Ectodermal cell (in vitro differentiated cells): ENCODE measurements at regions not wholly inside any gene's neighbourhood (a gene's known extent, or its start where the extent isn't known, plus 50 kb on each side); places are given as distances from the start of the nearest gene placed in this dataset.

Experiments used
- H3K27ac ChIP-seq: 2 replicates; pipeline ENCODE4 v1.7.0; 2013; ENCODE audit warnings: mild to moderate bottlenecking, low read depth, low read length; ENCODE audit not compliant: insufficient read depth, poor library complexity, severe bottlenecking
- H3K27me3 ChIP-seq: 2 replicates; pipeline ENCODE4 v1.7.0; 2013; ENCODE audit warnings: mild to moderate bottlenecking, low read length; ENCODE audit not compliant: insufficient read depth, control insufficient read depth, poor library complexity, severe bottlenecking
- H3K36me3 ChIP-seq: one replicate; pipeline ENCODE4 v1.7.0; 2013; ENCODE audit warnings: low read length; ENCODE audit not compliant: control insufficient read depth, insufficient read depth
- H3K4me1 ChIP-seq: one replicate; pipeline ENCODE4 v1.7.0; 2013; ENCODE audit warnings: low read length; ENCODE audit not compliant: control insufficient read depth, insufficient read depth
- H3K4me3 ChIP-seq: 2 replicates; pipeline ENCODE4 v1.7.0; 2013; ENCODE audit warnings: low read depth, low read length, control low read depth; ENCODE audit not compliant: insufficient read depth
- H3K9me3 ChIP-seq: 2 replicates; pipeline ENCODE4 v1.7.0; 2013; ENCODE audit warnings: mild to moderate bottlenecking, low read length, moderate library complexity; ENCODE audit not compliant: control insufficient read depth
- whole genome bisulfite sequencing, 2 experiments: methylation state at CpG; one replicate each; pipeline ENCODE4 v1.1.7; 2013; ENCODE audit warnings: missing lambda C conversion rate in 2 of 2; 5-methylcytosine and 5-hydroxymethylcytosine counted together

GRCh38 chr18:46290440-46291020, 186.3 kb downstream of the HAUS1 start:
- no peaks in the 10 kb centered on the region for H3K36me3 ChIP-seq
- H3K9me3 ChIP-seq = no peaks in the 10 kb centered on the region
- H3K27ac ChIP-seq = no peak overlapping the region
- peaks cover 4% of the 10 kb centered on the region for H3K4me1 ChIP-seq
- no peaks in the 10 kb centered on the region for H3K27me3 ChIP-seq
- 86% methylated on average over 9 of the region's 9 CpGs for WGBS, 2 experiments
- no peak overlapping the region for H3K4me3 ChIP-seq

GRCh38 chr18:46291149-46291548, 187.0 kb downstream of the HAUS1 start:
- Histone ChIP-seq H3K9me3 (no peaks in the 10 kb centered on the region), H3K27me3 (no peaks in the 10 kb centered on the region), H3K27ac (no peak overlapping the region), H3K4me1 (peaks cover 4% of the 10 kb centered on the region), H3K36me3 (no peaks in the 10 kb centered on the region), H3K4me3 (no peak overlapping the region)
- 95 to 98% methylated on average over 4 of the region's 4 CpGs for WGBS, 2 experiments

- Histone ChIP-seq H3K27me3 (no peaks in the 10 kb centered on the region), H3K9me3 (no peaks in the 10 kb centered on the region), H3K27ac (no peak overlapping the region), H3K36me3 (no peaks in the 10 kb centered on the region), H3K4me1 (peaks cover 4% of the 10 kb centered on the region), H3K4me3 (no peak overlapping the region)
- WGBS, 2 experiments = 59 to 63% methylated on average over 5 of the region's 5 CpGs
Observed at GRCh38 chr18:46293742-46294181, 189.6 kb downstream of the HAUS1 start.

GRCh38 chr18:46294318-46294717, 190.1 kb downstream of the HAUS1 start:
- no peak overlapping the region for H3K4me3 ChIP-seq
- 91 to 96% methylated on average over 3 of the region's 3 CpGs for WGBS, 2 experiments
- H3K36me3 ChIP-seq = no peaks in the 10 kb centered on the region
- H3K27me3 ChIP-seq = no peaks in the 10 kb centered on the region
- H3K27ac ChIP-seq = no peak overlapping the region
- peaks cover 4% of the 10 kb centered on the region for H3K4me1 ChIP-seq
- no peaks in the 10 kb centered on the region for H3K9me3 ChIP-seq

GRCh38 chr18:46294751-46295150, 190.6 kb downstream of the HAUS1 start:
- Histone ChIP-seq H3K9me3 (no peaks in the 10 kb centered on the region), H3K27ac (no peak overlapping the region), H3K36me3 (no peaks in the 10 kb centered on the region), H3K4me1 (peaks cover 4% of the 10 kb centered on the region), H3K4me3 (no peak overlapping the region), H3K27me3 (no peaks in the 10 kb centered on the region)
- 94 to 97% methylated on average over 5 of the region's 5 CpGs for WGBS, 2 experiments

GRCh38 chr18:46295416-46295815, 191.2 kb downstream of the HAUS1 start:
- H3K36me3 ChIP-seq = no peaks in the 10 kb centered on the region
- H3K4me3 ChIP-seq = no peak overlapping the region
- H3K9me3 ChIP-seq = no peaks in the 10 kb centered on the region
- no peak overlapping the region for H3K27ac ChIP-seq
- no peaks in the 10 kb centered on the region for H3K27me3 ChIP-seq
- H3K4me1 ChIP-seq = peaks cover 4% of the 10 kb centered on the region
- WGBS, 2 experiments = 82 to 88% methylated on average over 7 of the region's 7 CpGs

GRCh38 chr18:46296656-46297055, 192.5 kb downstream of the HAUS1 start:
- no peak overlapping the region for H3K27ac ChIP-seq
- H3K4me3 ChIP-seq = no peak overlapping the region
- no peaks in the 10 kb centered on the region for H3K27me3 ChIP-seq
- no peaks in the 10 kb centered on the region for H3K9me3 ChIP-seq
- no peaks in the 10 kb centered on the region for H3K36me3 ChIP-seq
- WGBS, 2 experiments = 89 to 93% methylated on average over 4 of the region's 4 CpGs
- H3K4me1 ChIP-seq = peaks cover 8% of the 10 kb centered on the region

GRCh38 chr18:46297124-46297523, 192.9 kb downstream of the HAUS1 start:
- no peak overlapping the region for H3K27ac ChIP-seq
- H3K4me1 ChIP-seq = peaks cover 12% of the 10 kb centered on the region
- WGBS, 2 experiments = 88 to 90% methylated on average over 1 of the region's 1 CpG
- H3K9me3 ChIP-seq = no peaks in the 10 kb centered on the region
- H3K36me3 ChIP-seq = no peaks in the 10 kb centered on the region
- H3K4me3 ChIP-seq = no peak overlapping the region
- H3K27me3 ChIP-seq = no peaks in the 10 kb centered on the region

GRCh38 chr18:46297621-46298020, 193.4 kb downstream of the HAUS1 start:
- no peaks in the 10 kb centered on the region for H3K27me3 ChIP-seq
- WGBS, 2 experiments = 89 to 93% methylated on average over 3 of the region's 3 CpGs
- H3K4me1 ChIP-seq = peaks cover 12% of the 10 kb centered on the region
- no peaks in the 10 kb centered on the region for H3K36me3 ChIP-seq
- no peak overlapping the region for H3K27ac ChIP-seq
- no peaks in the 10 kb centered on the region for H3K9me3 ChIP-seq
- H3K4me3 ChIP-seq = no peak overlapping the region

- Histone ChIP-seq H3K27me3 (no peaks in the 10 kb centered on the region), H3K9me3 (no peaks in the 10 kb centered on the region), H3K4me3 (no peak overlapping the region), H3K36me3 (no peaks in the 10 kb centered on the region), H3K4me1 (peaks cover 16% of the 10 kb centered on the region), H3K27ac (no peak overlapping the region)
- WGBS, 2 experiments = 92 to 93% methylated on average over 6 of the region's 6 CpGs
Observed at GRCh38 chr18:46298511-46298910, 194.3 kb downstream of the HAUS1 start.
